T-helper 2 cell treated with Interferon-gamma antibody and Interleukin-4, amounts not matched to agents 100 ng/mL and 5 ng/mL, for 36 hours (primary cell): ENCODE measurements at regions not wholly inside any gene's neighbourhood (a gene's known extent, or its start where the extent isn't known, plus 50 kb on each side); places are given as distances from the start of the nearest gene placed in this dataset.
"Not testable (repeated sequence)": the region's sequence is repeated elsewhere in the genome, so short reads cannot be mapped to it uniquely, and the experiment has no call there.

Experiments used
- intact Hi-C: fragments of 100-400 bp; cut with micrococcal nuclease; formaldehyde crosslinking; loops from one replicate; pipeline ENCODE4 v1.15.1; 2023

DNA sequence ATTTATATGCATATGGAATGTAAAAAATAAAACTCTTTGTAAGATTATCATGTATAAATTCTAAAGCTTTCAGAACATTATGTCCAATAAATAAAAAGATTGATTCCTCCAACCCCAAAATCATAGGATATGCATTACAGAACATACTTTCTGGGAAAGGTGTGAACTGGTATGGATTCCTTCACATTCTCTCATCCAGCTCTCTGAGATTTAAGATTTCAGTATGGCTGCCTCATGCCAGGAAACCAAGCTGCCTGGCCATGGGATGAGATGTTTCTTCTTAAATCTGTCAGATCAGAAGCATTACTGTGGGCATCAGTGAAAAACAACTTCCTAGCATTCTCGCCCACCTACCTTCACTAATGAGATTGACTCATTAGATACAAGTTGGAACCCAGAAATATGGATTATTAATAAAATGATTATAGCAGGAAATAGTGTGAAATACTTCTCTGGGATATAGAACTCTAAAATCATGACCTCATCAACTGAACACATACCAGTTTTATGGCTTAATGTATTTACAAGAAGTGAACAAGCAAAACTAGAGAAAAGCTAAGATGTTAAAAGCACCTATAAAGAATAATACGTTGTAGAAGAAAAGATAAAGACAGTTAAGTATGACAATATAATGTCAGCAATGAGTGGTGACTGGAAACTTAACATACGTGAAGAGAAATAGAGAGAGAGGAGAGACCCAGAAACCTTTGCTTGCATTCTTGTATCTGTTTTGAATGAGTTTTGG is 171.6 kb upstream of the PHACTR1 start:
- intact Hi-C loops: no loop called here

DNA sequence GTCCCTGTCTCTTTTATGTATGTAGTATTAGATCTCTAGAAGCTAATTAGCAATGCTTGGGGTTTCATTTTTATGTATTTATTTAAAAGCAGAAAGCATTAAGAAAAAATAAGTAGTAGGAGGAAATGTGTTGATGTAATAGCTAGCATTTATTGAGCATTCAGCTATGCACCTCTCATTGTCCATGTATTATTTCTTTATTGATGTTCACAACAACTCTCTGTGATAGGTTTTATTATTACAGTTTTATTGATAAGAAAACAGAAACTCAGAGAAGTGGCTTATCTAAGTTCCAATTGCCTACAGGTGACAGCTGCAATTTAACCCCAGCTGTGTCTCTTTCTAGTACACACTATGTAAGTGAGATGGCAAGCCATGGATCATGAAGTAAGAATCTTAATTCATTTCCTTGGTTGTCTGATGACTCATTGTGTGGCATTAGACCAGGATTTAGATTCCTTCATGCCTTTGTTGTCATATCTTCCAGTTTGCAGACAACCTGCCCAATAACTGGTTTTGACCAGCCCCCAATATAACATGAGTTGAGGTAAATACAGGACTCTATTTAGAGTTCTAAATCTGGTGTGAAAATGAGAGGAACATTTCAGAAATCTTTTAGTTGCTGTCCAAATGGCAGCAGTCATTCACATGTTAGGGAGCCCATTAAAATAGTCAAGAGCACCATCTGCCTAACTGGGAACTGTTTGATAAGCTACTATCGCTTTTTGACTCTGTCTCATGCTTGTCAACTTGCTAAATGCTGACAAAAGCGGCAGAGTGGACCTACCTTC is 170.8 kb upstream of the PHACTR1 start:
- intact Hi-C loops: no loop called here

DNA sequence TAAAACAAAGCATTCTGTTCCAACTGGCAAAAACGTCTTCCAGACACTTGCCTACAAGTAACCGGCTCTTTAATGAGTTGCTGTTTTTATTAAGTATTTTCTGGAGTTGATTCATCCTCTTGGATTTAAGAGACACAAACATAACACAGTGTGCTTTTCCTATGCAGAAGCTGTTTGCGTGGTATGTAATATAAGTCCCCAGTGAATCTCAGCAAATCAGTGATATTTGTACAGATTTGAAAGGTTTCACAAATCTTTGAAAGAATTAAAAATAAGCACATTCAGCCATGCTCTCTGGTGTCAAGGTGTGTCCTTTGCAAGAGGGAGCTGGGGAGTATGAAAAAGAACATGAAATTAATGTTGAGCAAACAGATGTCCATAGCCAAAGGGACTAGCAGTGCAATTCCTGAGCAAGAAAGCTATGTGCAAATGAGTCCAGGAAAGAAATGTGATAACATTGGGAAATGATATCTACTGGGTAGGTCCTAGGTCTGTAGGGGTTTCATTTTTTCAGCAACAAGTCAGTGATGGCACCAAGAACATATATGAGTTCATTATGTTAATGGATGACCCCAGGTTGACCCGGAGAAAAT is 170.1 kb upstream of the PHACTR1 start:
- intact Hi-C loops: no loop called here

DNA sequence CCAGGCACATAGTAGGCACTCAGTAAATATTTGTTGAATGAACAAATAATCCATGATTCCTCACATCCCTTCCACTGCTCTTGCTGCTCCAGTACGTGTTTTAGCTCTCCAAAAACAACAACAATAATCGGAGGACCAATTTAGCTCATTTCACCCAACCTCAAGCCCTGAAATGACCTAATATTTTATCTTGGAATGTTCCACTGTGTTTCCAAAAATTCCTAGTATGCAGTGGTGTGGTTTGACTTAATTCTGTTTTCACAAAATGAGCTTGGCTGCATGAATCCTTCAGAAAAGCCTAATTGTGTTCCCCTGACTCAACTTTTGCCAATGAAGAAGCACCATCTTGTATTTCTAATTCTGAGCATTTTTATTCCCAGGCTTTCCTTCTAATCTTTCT is 168.0 kb upstream of the PHACTR1 start:
- intact Hi-C loops: no loop called here

DNA sequence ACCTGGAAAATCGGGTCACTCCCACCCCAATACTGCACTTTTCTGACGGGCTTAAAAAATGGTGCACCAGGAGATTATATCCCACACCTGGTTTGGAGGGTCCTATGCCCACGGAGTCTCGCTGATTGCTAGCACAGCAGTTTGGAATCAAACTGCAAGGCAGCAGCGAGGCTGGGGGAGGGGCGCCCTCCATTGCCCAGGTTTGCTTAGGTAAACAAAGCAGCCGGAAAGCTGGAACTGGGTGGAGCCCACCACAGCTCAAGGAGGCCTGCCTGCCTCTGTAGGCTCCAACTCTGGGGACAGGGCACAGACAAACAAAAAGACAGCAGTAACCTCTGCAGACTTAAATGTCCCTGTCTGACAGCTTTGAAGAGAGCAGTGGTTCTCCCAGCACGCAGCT is 167.1 kb upstream of the PHACTR1 start:
- intact Hi-C loops: not testable (repeated sequence)

DNA sequence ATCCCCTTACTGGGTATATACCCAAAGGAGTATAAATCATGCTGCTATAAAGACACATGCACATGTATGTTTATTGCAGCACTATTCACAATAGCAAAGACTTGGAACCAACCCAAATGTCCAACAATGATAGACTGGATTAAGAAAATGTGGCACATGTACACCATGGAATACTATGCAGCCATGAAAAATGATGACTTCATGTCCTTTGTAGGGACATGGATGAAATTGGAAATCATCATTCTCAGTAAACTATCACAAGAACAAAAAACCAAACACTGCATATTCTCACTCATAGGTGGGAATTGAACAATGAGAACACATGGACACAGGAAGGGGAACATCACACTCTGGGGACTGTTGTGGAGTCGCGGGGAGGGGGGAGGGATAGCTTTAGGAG is 161.7 kb upstream of the PHACTR1 start:
- intact Hi-C loops: not testable (repeated sequence)

DNA sequence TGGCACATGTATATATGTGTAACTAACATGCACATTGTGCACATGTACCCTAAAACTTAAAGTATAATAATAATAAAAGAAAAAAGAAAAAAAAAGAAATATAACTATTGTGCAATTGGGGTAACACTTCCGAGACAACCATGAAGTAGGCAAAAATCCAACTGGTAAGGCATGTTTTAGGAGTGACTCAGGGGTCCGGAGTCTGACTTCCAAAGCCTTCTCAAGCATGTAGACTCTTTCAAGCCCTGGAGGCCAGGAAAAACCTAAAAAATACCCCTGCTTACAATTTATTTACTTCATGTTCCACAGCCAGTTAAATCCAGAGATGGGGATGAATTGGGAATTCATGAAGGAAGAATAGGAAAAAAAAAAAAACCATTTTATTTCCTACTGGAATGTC is 161.3 kb upstream of the PHACTR1 start:
- intact Hi-C loops: no loop called here

DNA sequence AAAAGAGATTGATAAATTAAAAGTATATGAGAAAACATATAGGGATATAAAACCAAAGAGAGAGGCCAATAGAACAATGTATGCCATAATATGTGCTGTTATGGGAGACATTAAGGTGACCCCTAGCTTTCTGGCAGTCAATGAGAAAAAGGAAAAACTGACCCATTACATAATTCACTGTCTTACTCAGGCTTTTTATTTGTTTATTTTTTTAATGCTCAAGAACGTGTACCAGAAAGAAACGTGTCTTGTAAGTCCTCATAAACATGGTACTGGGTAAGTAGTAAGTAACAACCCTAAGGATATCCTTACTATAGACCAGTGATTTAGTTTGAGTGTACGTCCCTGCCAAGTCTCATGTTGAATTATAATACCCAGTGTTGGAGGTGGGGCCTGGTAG is 160.8 kb upstream of the PHACTR1 start:
- intact Hi-C loops: no loop called here

DNA sequence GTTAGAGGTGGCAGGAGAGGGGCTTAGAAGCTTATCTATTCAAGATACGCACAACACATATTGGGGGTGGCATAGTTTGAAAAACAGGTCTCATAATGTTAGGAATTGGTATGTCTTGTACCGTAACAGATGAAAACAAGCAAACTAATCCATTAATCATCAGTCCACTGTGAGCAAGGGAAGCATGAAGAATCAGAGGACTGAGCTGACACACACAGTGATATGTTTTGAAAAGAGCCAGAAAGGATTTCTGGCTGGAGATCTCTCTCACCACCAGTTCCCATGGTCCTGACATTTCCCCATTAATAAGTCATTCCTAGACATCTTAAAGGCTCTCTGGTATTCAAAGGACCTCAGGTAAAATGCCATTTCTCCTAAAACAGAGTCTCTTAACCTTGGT is 158.8 kb upstream of the PHACTR1 start:
- intact Hi-C loops: no loop called here

DNA sequence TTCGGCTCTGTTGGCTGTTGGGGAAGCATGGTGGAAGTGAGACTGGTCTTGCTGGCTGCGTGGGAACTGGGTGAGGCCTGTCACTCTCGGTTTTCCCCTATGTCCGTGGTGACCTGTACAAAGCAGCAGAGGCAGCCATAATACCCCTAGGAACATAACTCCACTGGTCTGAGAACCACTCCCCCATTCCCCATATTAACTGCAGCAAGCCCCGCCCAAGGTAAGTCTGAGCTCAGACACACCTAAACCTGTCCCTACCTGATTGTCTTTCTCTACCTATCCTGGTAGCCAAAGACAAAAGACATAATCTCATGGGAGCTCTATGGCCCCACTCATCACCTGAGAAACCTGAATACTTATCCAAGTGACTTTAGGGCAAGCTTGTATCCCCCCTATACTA is 156.3 kb upstream of the PHACTR1 start:
- intact Hi-C loops: no loop called here

DNA sequence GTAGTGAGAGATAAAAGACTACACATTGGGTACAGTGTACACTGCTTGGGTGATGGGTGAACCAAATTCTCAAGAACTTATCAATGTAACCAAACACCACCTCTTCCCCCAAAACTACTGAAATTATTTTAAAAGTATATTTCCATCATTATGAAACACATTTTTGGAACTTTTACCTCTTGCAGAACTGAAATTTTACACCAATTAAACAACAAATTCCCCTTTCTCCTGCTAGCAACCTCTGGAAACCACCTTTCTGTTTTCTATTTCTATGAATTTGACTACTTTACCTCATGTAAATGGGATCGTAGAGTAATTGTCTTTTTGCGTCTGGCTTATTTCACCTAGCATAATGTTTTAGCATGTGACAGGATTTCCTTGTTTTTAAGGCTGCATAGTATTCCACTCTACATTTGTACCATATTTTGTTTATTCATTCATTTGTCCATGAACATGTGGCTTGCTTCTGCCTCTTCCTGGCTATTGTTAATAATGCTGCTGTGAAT is 149.9 kb upstream of the PHACTR1 start:
- intact Hi-C loops: no loop called here

DNA sequence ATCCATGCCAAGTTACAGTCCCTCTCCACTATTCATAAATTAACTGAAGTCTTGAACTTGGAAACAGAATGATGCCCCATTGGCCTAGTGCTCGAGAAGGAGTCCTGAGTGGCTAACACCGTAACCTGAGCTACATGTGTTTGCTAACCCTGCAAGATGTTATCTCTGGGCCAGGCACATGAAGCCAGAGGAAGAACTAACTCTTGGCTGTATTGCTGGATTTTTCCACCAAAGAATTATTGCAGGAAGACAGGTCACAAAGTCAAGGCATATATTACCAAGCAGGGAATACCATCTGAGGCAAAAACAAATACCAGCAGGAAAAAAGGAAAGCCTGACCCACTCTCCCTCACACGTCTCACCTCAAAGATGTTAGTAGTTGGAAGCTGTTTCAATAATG is 148.9 kb upstream of the PHACTR1 start:
- intact Hi-C loops: no loop called here

DNA sequence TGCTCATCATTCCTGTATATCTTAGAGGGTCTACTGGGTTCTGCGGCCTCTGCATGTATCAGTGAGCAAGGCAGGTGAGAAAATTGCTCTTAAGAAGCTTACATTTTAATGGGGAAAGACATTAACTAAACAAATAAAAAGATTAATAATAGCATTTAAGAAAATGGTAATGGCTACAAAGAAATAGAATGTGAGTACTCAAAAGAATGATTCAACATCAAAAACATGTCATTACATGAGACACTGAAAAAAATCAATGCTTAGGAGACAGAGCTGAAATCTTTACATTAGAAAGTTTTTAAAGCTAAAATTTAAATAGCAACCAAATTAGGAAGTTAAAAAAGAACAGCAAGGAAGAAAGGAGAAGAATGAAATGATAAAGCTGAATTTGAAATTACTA is 146.9 kb upstream of the PHACTR1 start:
- intact Hi-C loops: no loop called here

DNA sequence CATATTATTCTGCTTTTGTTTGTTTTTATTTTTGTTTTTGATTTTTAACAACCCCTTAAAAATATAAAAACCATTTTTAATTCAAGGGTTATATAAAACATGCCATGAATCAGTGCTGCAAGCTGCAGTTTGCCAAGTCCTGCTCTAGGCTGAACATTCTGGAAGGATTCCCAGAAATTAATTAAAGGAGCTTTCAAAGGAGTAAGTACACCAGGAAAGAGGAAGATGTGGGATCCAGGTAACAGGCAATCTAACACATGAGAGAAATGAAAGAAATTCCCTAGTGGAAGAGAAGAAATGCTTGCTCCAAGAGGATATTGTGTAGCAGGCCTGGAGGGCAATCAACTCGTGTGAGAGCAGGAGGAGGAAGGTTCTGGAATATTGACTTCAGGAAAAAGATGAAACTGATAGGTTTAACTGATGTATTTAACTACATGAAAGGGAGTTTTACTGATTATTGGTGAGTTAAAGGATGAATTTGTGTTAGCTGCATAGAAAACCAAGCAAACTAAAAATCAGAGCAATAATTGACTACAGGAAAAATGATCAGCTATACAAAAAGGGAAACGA is 146.0 kb upstream of the PHACTR1 start:
- intact Hi-C loops: no loop called here

DNA sequence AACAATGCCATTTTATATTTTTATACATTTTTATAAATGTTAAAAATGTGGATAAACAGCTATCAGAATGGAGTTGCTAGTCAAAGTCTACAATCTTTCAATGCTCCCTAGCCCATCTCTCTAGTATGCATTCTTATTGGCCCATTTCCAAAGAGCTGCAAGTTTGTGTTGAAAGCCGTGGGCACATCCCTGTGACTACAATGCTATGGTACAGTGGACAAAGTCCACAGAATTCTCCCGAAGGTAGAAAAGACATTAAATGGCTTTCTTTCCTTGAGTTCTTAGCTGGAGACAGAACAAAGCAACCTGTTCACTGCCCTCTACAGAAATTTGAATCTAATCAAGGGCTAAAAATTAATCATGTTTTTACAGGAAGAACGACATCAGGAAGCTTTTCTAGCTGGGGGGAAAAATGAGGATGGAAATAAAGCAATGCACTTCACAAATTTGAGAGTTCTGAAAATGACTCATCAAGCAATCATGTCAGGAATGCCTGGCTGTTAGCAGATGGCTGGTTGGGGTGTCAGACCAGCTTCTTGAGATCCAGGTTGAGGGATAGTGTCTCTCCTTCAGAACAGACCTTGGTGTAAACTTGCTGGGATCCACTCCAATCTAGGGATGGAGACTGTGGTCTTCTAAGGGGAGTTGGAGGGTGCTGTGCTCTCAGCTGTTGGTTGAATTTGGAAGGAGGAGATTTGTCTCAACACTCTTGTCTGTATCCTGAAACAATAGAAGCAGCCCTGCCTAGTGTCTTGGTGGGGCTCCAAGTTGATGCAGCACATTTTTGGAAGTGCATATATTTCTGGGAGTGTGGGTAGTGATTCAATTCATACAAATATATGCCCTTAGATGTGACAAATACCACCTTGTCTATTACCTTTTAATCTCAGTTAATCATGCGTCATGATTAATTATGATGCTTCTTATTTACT is 143.4 kb upstream of the PHACTR1 start:
- intact Hi-C loops: no loop called here

DNA sequence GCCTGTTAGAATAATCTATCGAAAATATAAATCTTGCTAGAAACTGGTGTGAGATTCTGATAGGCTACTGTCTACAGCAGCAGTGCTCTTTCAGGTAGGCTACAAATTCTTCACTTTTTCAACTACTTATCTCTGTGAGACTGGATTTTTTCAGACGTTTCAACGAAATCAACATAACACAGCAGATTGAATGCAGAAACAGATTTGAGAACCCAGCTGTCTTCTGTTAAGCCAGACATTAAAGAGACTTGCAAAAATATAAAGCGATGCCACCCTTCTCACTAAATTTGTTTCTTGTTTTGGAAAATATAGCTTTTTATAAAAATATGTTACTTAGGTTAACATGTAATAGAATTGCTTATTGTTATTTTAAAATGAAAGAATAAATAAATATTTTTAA is 140.6 kb upstream of the PHACTR1 start:
- intact Hi-C loops: no loop called here

DNA sequence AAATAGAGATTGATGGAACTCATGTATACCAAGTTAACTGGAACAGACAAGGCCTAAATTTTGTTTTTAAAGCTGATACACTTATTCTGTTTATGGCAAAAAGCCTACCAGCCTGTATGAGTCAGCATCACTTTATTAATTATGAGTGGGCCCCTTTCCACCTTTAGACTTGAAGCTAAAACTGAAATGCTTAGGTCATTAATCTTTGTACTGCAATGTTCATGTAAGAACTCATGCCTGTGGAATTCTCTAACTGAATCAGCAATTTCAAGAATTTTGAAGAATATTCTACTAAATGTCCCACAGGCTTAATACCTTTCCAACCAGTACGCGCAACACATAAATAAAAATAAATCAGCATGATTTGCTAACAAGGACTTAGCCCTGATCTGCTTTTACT is 140.2 kb upstream of the PHACTR1 start:
- intact Hi-C loops: no loop called here

DNA sequence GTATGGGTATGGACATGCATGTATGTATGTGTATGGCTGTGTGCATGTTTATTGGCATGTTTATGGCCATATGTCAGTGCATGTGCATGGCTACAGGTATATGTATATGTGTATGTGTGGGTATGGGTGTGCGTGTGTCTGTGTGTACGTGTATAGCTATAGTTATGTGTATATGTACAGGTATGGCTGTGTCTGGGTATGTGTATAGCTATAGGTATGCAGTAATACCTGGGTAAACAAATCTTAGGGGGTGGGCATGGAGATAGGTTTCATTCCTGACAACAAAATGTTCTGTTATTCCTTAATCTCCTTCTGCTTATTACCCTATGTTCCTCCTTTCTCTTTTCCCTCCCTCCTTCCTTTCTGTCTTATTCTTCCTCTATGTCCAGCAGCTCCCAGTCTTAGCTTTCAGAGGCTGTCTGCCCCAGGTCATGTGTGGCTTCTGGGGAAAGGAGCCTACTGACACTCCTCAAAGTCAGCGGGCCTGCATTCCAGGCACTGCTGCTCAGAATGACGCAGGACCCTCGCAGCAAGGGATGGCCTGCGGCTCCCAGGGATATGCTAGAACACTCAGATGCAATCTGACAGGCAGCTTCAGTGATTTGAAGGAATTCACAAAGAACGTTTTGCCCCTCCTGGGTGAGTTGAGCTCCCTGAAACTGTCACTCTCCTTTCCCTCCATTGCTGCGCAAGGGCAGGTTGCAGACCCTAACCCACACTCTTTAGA is 139.3 kb upstream of the PHACTR1 start:
- intact Hi-C loops: no loop called here

DNA sequence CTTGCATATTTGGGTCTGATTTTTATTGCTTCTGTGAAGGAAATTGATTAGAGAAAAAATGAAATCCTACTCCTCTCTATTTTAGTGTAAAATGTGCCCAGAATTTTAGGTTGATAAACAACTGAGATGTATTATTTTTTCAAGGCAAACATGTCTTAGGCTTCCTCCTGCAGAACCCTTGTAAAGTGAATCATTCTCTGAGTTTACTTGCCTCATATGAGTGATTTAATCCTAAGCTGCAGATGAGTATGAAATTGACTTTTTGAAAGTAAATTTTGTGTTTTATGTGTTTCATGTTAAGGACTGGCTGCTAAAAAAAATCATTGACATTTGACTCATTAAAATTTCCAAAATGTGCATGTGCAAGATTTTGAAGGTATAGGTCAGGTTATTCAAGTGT is 138.5 kb upstream of the PHACTR1 start:
- intact Hi-C loops: no loop called here

DNA sequence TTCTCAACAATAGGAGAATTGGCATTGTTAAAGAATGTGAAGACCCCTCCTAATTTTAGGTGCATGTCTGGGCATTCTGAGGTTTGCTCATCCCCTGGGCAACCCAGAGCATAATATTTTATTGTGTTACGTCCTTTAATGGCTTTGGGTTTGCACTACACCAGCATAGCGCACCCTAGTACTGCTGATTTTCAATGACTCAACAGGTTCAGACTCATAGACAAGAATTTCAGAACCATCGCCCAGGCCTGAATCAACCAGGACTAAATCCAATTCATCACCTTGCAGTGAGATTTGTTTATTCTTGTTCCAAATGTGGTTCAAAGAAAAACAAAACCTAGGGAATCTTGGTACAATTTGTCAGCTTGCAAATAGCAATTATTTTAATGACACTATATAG is 137.8 kb upstream of the PHACTR1 start:
- intact Hi-C loops: no loop called here
